NCI-H2081 treated with DMSO at 0.1 percent for 48 hours (cell line): ENCODE measurements at regions not wholly inside any gene's neighbourhood (a gene's known extent, or its start where the extent isn't known, plus 50 kb on each side); places are given as distances from the start of the nearest gene placed in this dataset.
A peak's percentile ranks its signal among the peaks of the same experiment; 100 is the strongest.
"Not testable (repeated sequence)": the region's sequence is repeated elsewhere in the genome, so short reads cannot be mapped to it uniquely, and the experiment has no call there.

ENCODE experiments used
- DNase-seq: peaks from one replicate; lab custom pipeline; 2025; lab: John Stamatoyannopoulos, UW

GRCh38 chr9:118651511-118651910, 717.7 kb downstream of the BRINP1 start:
- DNase-seq: no peak

DNA sequence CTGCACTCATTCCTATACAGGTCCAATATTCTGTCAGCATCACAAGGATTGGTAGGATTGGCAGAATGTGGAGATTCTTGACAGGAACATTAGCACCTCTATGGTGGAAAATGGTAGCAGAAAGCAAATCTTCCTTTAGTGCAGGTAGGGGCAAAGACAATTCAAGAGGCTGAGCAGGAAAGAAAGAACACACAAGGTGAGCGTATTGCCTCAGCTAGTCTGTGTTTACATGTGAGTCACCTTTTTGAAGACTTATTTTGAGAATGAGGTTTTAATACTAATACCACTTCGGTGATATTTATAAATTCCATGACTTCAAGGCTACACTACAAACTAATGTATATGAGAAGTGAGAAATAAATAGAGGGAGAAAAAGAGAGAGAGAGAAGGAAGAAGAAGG, 717.0 kb downstream of the BRINP1 start:
- no peak for DNase-seq

DNA sequence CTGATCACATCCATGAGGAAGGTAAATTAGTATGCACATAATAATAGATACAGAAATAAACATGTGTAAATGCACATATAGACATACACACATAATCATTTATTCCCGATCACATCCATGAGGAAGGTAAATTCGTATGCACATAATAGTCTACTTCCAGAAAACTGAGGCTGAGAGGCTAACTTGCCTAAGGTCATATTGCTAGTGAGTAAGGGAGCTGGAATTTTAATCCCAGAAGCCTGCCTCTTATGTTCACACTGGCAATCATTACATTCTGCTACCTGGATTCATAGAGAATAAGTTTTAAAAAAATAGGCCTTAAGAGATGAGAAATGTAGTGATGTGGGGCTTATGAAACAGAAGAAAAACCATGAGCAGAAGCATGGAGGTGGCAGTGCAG, 716.3 kb downstream of the BRINP1 start:
- DNase-seq: no peak

DNA sequence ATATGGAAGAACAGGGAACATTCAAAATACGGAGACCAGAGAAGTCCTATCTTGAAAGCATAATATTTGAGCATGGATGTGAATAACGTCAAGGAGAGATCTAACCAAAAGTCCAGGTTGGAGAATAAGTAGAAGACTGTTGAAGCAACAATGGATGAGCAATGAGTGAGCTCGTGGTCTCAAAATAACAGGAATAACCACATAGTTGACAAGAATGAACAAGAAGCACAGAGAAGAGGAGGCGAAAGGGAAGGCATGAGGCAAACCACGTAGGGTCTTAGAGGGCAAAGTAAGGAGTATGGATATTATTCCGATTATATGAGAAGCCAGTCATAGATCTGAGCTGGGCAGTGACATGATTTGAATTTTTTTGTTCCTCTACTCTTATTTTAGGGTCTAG, 710.2 kb downstream of the BRINP1 start:
- no peak for DNase-seq

DNA sequence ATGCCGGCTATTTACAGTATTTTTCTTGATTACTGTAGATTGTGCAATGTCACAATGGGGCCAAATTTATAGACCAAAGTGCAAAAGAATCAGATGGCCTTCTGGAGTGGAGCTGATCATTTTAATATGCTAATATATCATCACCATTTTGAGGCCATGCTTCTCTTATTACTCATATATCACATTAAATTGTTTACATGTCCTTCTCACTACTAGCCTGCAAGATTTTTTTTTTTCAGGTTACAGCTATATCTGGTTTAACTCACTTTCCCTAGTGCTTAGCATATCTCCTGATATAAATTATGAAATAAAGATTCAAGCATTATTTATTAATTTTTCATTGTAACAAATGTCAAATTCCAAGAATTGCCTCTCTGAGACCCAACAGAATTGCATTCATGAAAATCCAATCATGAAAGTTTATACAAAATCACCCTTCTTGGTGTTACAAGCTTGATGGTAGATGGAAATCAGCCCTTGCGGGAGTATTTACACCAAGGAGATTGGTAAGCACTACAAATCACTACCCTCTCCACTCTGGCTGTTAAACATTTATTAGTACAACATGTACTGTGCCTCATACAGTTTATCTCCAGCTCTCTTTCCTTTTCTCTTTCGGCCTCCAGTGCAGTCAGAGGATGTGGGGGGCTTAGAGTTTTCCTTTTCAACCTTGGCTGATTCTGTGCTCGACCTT, 703.9 kb downstream of the BRINP1 start:
- DNase-seq: no peak

GRCh38 chr9:118670011-118670953, 699.0 kb downstream of the BRINP1 start:
- no peak for DNase-seq

- no peak for DNase-seq
Observed at GRCh38 chr9:118674942-118675341, 694.3 kb downstream of the BRINP1 start.

GRCh38 chr9:118677936-118678653, 691.1 kb downstream of the BRINP1 start:
- not testable (repeated sequence) for DNase-seq

DNA sequence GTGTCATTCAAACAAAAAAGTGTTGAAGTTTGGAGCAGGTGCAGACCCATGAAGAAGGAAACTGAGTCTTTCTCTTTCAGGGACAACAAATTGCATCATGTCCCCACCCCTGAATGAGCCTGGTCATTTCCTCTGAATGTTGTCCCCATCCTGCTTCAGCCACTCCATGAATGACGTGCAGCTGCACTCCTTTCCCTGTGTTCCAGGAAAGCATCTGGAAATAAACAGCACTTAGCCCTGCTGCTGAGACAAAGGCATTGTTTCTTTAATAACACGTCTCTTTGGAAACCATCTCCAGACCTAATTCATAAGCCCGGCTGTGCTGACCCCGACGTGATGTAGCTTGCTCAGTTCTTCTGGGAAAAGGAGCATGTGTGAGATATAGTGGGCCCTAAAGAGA, 682.3 kb downstream of the BRINP1 start:
- DNase-seq: peak; percentile 34

GRCh38 chr9:118689280-118689679, 680.0 kb downstream of the BRINP1 start:
- DNase-seq: no peak

- DNase-seq: no peak
Observed at GRCh38 chr9:118692613-118693012, 676.6 kb downstream of the BRINP1 start.

GRCh38 chr9:118693645-118694044, 675.6 kb downstream of the BRINP1 start:
- no peak for DNase-seq

DNA sequence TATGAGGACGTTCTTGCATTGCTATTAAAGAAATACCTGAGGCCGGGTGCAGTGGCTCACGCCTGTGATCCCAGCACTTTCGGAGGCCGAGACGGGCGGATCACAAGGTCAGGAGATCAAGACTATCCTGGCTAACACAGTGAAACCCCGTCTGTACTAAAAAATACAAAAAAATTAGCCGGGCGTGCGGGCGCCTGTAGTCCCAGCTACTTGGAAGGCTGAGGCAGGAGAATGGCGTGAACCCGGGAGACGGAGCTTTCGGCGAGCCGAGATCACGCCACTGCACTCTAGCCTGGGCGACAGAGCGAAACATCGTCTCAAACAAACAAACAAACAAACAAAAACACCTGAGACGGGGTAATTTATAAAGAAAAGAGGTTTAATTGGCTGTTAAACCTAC, 674.0 kb downstream of the BRINP1 start:
- DNase-seq: not testable (repeated sequence)

DNA sequence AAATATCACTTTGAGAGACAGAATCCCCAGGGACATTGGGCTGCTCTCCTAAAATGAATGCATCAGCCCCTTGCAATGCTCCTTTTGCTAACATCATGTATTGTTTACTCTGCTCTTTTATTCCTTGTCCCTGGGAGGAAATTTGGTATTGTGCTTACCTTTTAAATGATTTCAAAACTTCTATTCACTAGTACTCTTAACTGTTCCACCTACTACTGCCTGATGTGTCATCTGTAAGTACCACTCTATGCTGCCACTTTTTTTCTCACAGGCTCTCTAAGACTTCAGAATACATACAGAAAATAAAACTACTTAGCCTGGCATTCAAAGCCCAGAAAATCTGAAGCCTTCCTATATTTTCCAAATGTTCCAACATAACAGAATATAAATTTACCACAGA, 667.2 kb downstream of the BRINP1 start:
- no peak for DNase-seq

- DNase-seq: no peak
Observed at GRCh38 chr9:118711843-118712242, 657.4 kb downstream of the BRINP1 start.

GRCh38 chr9:118721276-118721675, 648.0 kb downstream of the BRINP1 start:
- no peak for DNase-seq

- no peak for DNase-seq
Observed at GRCh38 chr9:118721923-118722322, 647.3 kb downstream of the BRINP1 start.

DNA sequence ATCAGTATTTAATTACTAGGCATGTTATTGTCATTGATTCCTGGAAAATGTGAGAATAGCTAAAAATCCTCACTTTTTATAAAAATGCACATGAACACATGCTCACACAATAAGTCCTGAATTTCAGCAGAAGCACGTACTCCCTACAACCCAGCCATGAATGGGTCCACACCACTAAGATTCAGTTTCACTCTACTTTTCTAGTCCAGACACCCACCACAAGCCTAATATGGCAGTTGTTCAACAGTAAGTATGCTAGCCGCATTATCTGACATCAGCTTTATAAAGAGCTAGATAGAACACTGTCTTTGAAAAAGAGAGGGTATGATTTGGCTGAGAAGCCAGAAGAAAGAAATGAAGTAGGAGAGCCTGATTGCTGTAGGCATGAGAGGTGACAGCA, 639.3 kb downstream of the BRINP1 start:
- no peak for DNase-seq

GRCh38 chr9:118732998-118733397, 636.2 kb downstream of the BRINP1 start:
- DNase-seq: no peak

DNA sequence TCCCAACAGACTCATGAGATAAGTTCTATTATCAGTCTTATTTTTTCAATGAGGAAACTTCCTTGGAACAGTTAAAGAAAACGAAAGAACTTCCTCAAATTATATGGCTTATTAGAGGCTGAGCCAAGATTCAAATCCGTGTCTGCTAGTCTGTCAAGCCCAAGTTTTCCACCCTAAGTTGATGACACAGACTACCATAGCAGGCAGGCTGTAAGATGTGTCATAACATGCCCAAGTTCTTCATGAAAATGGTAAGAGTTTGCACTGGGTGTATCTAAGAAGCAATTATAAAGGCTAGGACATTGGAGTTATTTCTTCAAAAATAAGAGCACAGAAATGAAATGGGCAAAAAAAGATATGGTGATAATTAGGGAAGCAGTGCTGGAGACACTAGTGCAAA, 634.5 kb downstream of the BRINP1 start:
- DNase-seq: no peak

DNA sequence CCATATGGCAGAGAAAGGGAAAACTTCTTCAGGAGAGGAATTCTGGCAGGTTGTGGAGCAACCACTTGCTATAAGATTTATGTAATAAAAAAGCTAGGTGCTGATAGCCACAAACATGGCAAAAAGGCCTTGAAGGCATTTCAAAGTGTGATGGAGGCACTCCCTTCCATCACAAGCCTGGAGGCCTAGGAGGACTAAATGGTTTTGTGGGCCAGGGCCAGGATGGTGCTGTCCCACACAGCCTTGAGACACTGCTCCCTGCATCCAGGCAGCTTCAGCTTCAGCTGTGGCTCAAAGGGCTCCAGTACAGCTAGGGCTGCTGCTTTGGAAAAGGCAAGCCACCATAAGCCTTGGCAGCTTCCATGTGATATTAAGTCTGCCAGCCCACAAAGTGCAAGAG, 632.8 kb downstream of the BRINP1 start:
- DNase-seq: no peak

DNA sequence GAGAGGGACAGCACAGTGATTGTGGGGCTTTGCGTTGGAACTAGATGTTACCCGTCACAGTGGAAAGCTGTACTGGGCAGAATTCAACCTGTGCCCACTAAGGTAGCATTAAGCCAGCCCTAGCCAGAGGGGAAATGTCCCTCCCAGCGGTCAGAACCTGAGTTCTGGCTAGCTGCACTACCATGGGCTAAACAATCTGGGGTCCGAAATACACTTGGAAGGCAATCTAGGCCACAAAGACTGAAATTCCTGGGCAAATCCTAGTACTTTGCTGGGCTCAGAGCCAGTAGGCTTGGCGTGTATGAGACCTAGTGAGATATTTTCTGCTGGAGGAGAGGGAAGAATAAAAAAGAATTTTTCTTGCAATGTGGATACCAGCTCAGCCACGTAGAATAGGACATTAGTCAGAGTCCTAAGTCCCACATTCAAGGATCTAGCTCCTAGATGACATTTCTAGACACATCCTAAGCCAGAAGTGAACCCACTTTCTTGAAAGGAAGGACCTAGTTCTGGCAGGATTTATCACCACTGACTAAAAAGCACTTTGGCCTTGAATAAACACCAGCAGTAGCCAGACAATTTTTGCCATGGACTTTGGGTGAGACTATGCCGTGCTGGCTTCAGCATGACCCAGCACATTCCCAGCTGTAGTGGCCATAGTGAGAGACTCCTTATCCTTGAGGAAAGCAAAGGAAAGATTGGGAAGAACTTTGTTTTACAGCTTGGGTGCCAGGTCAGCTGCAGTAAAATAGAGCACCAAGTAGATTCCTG, 618.0 kb downstream of the BRINP1 start:
- no peak for DNase-seq
